NCI-H1048 (cell line): ENCODE measurements at regions not wholly inside any gene's neighbourhood (a gene's known extent, or its start where the extent isn't known, plus 50 kb on each side); places are given as distances from the start of the nearest gene placed in this dataset.

Source experiments
- DNase-seq: peaks from one replicate; lab custom pipeline; 2025; lab: John Stamatoyannopoulos, UW

DNA sequence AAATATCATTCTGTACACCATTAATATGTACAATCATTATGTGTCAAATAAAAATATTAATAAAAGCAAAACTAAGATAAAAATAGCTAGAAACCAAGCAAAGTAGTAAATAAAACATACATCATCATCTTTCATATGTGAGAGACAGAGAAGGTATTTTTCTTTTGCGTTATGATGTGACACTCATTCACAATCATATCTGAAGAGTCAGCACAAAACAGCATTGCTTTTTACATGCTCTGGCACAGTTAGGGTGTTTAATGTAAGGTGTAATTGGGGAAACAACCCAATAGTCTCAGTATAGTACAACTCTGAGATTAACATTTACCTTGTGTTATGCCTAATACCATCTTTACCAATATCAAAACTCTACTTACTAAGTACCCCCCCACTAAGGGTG, 376.6 kb downstream of the TMA16 start:
- no peak for DNase-seq

DNA sequence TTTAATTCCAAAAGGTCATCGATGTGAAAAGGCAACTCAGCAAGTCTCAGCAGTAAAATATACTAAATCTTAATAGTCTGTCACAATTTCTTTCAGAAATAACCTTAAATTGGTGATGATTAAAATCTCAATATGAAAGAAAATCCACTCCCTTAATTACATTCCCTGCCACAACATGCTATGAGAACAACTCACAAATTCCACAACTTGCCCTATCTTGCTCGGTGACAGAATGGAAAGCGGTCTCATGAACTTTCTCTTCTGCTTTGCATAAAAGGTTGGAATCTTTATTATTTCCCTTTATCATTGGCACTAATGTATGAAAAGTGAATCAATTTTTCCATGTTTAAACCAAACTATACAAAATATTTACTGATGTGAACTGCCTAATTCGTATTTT, 380.8 kb downstream of the TMA16 start:
- no peak for DNase-seq

DNA sequence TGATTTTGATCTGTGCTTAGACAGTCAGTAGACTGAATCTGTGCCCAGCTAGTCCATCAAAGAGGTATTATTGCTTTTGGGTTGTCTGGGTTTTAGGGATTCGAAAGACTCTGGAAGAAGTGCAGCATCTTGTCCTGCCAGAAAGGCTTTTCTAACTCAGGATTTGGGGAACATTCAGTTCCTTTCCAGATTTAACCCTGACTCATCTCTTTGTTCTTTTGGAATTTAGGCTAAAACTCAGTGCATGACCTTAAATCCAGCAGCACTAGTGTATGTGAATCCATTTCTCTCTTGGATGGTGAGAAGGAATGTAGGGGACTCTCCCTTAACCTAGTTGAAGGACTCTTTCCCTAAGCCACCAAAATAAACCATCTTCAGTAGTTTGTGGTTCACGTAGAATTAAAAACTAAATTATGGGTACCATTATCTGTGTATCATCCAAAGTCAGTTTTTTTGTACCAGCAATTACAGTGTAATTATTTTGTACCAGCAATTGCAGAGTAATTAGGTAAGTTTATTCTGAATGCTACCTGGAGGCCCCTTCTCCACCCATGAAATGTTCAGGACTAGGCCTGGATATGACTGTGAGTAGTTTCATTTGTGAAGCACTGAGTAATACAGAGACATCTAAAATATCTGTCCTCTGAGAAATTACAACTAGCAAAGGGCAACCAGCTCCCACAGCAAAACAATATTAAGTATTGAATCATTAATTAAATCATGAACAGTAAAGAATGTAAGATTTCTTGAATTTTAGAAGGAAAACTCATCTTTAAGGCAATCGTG, 384.0 kb downstream of the TMA16 start:
- no peak for DNase-seq

DNA sequence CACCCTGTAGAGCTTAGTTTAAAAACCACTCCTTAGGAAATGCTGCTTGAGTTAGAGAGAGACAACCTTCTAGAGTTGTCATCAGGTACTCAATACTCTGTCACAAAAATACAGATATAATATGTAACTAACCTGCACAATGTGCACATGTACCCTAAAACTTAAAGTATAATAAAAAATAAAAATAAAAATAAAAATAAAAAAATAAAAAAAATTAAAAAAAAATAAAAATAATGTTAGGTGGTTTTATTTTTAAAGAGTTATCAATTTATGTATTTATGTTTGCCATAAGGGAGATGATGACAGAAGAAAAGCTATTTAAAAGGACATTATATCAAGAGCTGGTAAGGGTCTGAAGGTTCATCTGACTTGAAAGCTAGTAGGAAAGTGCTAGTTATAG, 397.9 kb downstream of the TMA16 start:
- no peak for DNase-seq

DNA sequence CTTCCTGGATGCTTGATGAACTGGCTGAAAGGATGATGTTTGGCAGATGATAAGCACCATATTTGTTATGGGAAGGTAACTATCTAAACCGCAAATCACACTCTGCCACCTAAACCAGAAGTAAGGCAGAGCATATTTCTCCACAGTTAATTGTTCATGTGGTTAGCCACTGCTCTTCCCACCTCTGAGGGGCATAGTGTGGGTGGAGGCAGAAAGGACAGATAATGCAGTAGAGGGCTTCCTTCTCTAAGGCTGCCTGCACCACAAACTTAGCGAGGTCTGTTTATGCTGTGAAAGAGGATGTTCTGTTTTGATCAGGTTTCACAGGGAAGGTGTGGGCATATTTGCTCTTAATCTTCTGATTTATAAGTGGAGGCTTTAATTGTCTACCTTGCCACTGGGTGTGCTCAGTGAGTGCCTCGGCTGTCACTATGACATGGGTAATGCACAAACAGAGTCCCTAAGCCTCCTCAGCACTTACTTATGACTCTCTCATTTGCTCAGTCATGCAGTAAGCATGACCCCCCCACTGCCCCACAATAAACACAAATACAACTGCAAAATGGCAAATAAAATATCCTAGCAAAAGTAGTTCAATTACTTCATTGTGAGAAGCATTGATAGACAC, 401.0 kb downstream of the TMA16 start:
- DNase-seq = no peak

DNA sequence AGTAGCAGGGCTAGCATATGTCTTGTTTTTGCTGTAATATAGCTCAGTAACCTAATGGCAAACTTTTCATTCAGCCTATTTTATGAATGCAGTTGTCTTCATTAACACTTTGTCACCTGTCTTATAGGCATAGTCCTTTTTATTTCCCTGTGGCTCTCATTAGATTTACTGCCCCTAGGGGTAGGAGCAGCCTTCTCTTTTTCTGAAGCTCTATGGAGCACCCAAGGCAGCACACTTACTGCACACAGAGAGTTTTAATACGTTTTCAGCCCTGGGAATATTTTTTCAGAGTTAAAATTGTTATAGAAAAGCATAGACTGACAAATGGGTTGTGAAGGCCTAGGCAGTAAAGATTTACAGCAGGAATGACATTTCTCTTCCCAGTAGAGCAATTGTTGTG, 406.8 kb downstream of the TMA16 start:
- DNase-seq = no peak

DNA sequence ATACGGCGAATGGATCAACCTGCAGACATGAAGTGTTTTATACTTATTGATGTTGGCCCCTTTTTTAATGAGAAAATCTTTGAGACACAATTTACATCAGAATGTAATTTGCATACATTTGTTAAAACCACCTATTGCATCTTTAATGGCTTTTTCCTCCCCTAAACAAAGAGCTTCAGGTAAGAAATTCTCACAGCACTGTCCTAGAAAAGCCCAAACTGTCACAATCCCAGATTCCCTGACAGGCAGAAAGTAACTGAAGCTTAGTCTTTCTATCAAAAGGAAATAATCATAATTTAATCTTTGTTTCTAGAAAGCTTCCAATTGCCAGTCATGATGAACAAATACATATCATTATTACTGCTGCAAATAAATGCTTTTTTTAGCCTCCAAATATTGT, 407.9 kb downstream of the TMA16 start:
- DNase-seq = no peak

DNA sequence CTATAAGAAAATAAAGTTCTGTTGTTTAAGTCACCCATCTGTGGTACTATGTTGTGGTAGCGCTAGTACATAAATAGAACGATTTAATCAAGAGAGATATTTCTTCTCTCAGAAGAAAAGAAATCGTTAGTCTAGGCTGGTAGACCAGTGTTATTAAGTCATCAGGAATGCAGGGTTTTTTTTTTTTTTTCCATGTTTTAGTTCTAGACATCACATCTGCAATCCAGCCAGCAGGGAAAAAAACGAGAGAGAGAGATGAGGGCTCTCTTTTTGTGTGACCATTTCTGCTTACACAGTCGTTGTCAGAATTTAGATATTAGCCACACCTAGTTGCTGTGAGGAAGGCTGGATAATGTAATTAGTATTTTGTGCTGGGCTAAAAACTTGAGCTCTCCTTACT, 417.4 kb downstream of the TMA16 start:
- no peak for DNase-seq

DNA sequence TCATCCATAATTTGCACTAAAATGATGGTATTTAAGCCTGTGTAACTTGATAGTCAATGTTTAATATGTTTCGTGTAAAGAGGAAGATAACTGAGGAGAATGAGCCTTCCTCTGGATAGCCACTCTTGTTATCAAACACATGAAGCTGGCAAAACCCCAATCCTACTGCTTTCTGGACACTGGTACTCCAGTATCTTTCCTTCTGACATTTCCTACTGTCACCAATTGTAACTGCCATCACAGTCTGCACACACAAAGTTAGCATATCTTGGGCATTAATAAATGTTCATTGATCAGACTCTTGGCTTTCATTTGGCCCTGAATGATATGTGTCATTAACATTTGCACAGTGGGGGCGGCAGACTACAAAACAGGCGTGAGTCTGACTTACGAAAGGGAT, 419.1 kb downstream of the TMA16 start:
- no peak for DNase-seq

DNA sequence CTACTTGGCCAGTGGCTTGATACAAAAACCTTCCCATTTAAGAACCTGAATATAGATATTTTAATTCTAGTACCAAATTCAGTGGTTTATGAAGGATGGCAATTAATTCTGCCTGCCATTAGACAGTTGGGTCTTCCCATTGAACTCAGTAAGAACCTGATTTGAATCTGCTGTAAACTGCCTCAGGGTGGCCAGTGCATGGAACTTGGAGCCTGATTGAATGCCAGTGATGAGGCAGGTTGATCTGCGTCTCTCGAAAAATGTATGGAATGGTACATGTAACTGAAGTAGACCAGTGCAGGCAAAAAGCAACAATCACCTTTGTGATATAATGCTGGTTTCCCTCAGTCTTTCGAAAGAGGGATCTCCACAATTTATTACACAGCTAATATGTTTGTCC, 421.4 kb downstream of the TMA16 start:
- DNase-seq = no peak

DNA sequence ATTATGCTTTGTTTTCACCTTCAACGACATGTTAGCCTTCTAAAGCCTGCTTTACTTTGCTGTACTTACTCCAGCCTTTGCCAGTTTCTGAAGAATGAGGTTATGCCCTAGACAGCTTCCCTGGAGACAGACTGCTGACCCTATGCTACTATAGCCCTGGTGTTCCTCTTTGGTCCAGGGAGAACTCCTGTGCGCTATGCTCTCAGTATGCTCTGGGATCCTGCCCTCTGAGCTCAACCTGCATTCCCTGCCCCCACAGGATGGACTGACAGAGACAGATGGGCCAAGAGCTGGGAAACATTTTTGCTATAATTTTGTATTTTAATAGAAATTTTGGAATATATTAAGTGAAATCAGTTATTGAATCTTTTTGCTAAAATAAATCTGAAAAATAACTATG, 425.9 kb downstream of the TMA16 start:
- DNase-seq = no peak

DNA sequence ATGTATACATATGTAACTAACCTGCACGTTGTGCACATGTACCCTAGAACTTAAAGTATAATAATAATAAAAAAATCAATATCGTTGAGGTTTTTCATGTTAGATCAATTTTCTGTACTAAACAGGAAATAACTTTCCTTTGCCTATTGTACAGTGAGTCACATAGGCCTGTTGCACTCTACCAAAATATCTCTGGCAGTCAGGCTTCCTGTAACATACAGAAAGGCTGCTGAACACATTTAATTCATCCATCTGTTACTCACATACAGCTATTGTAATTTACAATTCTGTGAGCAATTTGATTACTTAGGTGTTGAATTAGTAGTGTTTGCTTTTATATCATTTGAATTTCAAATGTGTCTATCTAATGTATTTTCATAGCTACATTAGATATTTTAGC, 427.8 kb downstream of the TMA16 start:
- no peak for DNase-seq

DNA sequence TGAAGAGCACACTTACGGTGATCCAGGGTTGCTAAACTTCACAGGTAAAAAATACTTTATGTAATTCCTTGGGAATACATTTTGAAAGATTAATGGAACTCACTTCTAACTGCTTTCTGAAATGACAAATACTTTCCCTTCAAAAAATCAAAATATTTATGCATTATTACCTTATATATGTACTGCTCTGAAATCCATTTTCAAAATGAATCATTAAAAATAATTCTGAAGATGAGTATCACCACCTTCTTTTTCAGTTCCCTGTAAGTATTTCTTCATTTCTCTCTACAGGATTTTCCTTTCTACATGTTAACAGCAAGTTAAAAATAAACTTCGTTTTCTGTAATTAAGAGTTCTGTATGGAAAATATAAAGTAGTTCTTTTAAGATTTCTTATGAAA, 428.6 kb downstream of the TMA16 start:
- no peak for DNase-seq

DNA sequence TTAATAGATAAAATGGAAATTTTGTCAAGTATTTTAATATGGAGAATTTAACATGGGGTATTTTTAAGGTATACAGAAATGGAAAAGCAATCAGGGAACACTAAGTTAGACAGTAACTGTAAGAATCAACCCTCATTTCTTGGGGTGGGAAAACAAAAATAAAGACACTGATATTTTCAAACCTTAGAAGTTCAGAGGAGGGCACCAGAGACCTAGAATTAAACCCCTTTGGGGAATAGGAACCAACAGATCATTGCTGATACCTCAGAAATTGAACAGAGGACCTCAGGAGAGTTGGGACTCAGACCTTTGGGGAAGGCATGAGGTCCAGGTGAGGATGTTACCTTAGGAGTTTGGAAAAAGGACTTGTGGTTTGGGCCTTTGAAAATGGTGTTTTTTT, 435.6 kb downstream of the TMA16 start:
- no peak for DNase-seq

DNA sequence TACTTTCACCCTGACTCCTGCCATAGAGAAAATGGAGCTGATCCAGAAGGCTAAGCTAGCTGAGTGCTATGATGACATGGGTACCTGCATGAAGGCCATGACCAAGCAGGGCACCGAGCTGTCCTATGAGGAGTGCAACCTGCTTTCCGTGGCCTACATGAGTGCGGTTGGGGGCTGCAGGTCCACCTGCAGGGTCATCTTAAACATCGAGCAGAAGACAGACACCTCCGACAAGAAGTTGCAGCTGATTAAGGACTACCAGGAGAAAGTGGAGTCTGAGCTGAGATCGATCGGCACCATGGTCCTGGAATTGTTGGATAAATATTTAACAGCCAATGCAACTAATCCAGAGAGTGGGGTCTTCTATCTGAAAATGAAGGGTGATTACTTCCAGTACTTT, 438.0 kb downstream of the TMA16 start:
- no peak for DNase-seq

DNA sequence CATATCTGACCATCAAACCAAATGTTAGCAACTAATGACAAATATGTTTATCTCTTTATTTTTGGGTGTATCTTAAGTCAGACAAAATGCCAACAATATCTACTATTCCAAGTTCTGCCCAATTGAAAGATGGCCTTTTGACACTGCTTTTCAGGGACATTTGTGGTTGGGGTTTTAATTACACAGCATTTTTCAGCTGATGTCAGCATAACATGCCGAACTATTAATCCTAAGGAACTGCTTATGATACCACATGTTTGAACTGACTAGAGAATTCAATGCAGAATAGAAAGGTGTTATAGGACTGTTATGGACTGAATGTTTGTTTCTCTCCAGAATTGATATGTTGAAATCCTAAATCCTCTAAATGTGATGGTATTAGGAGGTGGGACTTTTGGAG, 445.1 kb downstream of the TMA16 start:
- DNase-seq = no peak

DNA sequence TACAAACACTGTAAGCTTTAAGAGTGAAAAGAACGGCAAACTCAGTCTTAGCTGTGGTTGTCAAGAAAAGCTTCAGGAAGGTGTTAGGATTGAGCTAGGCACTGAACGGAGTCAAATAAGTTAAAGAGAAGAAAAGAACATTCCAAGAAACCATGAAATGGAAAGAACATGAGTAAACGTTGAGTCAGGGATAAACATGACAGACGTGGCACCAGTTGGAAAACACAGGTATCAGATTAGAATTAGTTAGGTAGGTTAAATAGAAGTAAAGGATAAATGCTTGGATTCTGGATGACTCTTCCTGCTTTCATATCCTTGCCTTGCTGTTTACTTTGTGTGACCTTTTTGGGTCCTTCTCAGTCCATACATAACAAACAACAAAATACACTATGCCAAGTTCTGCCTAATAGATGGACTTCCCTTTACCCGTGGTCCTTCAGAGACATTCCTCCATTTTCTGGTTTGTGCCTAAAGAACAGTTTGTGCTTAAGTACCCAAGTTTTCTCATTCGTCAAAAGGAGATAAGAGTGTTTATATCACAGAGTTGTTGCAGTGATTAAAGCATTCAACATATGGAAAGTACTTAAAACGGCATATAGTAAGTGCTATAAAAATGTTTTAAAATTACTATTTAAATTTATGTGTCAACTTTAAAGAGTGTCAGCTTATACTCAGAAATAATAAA, 446.9 kb downstream of the TMA16 start:
- no peak for DNase-seq

DNA sequence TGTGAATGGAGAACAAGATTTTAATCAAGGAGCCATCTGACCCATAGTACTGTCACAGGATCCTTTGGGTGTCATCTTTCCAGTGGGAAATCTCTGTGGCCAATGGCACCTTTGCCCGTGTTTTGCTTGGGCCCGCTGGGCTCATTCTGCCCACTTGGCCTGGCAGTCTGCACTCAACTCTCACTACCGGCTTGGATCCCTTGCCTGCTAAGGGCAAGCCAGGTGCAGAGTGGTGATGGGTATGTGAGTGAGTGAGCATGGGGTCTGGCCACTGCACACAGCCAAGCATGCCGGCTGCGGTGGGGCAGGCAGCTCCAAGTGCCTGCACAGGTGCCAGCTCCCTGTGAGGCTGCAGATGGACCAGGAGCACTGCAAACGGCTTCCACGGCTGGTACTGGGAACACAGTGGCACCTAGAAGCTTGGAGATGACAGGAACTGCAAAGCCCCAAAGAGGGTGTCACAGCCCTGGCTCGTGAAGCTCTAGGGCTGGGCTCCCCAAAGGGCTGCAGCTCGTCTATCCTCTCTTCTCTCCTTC, 454.5 kb downstream of the TMA16 start:
- no peak for DNase-seq

DNA sequence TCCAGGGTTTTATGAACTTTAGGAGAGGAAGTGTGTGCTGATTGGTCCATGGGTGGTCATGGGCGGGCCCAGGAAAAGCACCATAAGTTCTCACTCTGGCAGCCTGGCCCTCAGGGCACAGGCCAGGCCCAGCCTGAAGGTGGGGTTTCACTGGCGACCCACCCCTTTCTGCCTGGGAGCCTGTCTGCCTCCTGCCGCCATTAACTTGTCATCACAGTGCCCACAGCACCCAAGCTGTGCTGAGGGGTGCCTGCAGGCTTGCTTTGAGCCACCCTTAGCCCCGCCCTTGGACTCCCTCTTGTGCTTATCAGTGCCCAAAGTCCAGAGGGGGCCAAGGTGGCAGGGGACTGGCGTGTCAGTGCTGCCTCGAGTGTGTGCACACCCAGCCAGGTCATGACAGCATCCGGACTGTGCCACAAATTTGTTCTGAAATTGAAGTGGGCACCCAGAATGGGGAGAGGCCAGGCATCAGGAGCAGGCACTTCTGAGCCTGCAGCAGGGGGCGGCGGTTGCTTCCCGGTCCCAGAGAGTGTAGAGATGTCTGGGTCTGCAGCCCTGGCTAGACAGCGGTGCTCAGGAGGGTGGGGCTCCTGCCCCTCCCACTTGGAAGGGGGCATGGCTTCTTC, 455.6 kb downstream of the TMA16 start:
- DNase-seq = no peak

DNA sequence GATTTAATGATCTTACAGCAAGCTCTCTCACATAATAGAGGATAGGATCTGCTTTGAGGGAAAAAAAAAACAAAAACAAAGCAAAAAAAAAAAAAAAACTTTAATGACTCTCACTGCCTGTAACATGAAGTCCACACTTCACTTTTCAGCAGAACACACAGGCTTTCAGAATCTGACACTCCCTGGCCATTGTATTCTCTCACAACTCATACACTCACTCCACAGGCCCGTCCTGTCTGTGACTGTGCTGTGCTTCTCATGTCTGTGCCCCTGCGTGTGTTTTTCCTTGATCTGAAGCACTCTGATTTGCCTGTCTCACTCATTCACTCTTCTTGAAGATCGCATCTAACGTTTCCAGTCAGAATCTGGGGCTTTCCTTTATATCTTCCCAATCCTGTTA, 460.8 kb downstream of the TMA16 start:
- DNase-seq = no peak

DNA sequence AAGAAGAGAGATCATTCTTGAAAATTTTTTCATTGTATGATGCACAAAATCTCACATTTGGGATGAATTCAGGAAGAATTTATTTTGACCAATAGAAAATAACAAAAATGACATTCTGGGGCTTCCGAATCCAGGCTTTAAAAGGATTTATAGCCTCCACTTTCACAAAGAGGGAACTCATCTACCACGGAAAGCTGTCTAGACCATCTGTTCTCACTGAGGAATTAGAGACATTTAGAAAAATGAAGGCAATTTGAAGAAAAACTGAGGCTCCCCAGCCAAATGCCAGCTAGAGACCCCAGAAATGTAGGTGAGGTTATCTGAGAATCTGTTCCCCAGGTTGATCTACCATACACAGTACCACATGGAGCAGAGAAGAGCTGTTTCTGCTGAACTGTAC, 464.3 kb downstream of the TMA16 start:
- DNase-seq = no peak

DNA sequence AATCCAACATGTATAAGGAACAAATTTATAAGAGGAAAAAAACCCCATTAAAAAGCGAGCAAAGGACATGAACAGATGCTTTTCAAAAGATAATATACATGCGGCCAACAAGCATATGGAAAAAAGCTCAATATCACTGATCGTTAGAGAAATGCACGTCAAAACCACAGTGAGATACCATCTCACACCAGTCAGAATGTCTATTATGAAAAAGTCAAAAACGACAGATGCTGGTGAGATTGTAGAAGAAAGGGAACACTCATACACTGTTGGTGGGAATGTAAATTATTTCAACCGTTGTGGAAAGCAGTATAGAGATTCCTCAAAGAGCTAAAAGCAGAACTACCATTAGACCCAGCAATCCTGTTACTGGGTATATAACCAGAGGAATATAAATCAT, 465.4 kb downstream of the TMA16 start:
- DNase-seq = no peak

DNA sequence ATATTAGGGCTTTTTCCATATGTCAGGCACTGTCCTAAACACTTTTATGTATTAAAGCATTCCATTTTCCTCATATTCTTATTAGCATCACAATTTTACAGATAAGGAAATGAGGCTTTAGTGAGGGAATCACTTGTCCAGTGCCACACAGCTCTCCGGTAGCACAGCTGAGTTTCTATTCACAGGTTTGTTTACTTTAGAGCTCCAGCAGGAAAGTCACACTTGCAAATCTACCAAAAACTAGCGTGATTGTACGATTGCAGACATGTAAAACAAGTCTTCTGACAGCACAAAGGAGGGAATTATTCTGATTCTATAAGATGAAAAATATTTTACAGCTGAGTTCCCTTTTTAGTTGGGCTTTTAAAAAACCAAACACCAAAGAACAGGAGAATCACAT, 472.1 kb downstream of the TMA16 start:
- no peak for DNase-seq
